A673 (cell line): ENCODE measurements at regions not wholly inside any gene's neighbourhood (a gene's known extent, or its start where the extent isn't known, plus 50 kb on each side); places are given as distances from the start of the nearest gene placed in this dataset.

Experiments used
- EZH2 ChIP-seq: fragments of 200-600 bp; sonication (generic); IDR thresholded peaks from 2 replicates; pipeline ENCODE4 v1.6.1; 2017; ENCODE audit warnings: borderline replicate concordance, low read depth, mild to moderate bottlenecking, mixed read lengths, antibody characterized with exemption, low read length; ENCODE audit not compliant: poor library complexity, severe bottlenecking
- TF ChIP-seq, protein P1 (sequence below): fragments of 300-800, 200-600 bp; sonication (generic); conservative IDR thresholded peaks from 2 replicates; pipeline ENCODE4 v1.5.1; 2017; ENCODE audit warnings: low read depth, mild to moderate bottlenecking, antibody characterized with exemption, low read length, moderate library complexity, mixed read lengths

DNA sequence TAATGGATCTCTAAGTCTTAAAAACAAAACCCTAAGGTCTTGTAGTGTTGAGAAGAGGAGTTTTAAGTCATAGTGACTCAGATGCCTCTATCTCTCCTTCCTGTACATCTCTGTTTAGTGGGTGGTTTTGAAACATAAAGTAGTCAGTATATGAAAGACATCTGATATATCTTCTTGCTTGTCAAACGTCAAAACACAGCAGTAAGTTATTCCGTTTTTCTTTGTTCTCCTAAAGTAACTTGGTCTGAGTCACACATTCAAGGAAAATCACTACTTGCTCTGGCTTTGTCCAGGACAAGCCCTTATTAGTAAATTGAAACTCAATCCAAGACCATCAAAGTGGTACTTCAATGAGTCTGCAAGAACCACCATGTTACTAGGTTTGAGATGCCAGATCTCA lies 1172.5 kb downstream of the BCL11B start:
- TF ChIP-seq, protein P1, sequence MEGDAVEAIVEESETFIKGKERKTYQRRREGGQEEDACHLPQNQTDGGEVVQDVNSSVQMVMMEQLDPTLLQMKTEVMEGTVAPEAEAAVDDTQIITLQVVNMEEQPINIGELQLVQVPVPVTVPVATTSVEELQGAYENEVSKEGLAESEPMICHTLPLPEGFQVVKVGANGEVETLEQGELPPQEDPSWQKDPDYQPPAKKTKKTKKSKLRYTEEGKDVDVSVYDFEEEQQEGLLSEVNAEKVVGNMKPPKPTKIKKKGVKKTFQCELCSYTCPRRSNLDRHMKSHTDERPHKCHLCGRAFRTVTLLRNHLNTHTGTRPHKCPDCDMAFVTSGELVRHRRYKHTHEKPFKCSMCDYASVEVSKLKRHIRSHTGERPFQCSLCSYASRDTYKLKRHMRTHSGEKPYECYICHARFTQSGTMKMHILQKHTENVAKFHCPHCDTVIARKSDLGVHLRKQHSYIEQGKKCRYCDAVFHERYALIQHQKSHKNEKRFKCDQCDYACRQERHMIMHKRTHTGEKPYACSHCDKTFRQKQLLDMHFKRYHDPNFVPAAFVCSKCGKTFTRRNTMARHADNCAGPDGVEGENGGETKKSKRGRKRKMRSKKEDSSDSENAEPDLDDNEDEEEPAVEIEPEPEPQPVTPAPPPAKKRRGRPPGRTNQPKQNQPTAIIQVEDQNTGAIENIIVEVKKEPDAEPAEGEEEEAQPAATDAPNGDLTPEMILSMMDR = no peak
- no peak for TF ChIP-seq EZH2
